NCI-H146 treated with DMSO at 0.1 percent for 48 hours (cell line): ENCODE measurements at regions not wholly inside any gene's neighbourhood (a gene's known extent, or its start where the extent isn't known, plus 50 kb on each side); places are given as distances from the start of the nearest gene placed in this dataset.
"Not testable (repeated sequence)": the region's sequence is repeated elsewhere in the genome, so short reads cannot be mapped to it uniquely, and the experiment has no call there.

ENCODE experiments used
- DNase-seq: peaks from one replicate; lab custom pipeline; 2025; ENCODE audit not compliant: unreplicated experiment; lab: John Stamatoyannopoulos, UW

- DNase-seq = no peak
Observed at GRCh38 chr3:95815828-95816227, 998.6 kb upstream of the EPHA6 start.

- no peak for DNase-seq
Observed at GRCh38 chr3:95826419-95826818, 988.0 kb upstream of the EPHA6 start.

- no peak for DNase-seq
Observed at GRCh38 chr3:95832146-95832545, 982.2 kb upstream of the EPHA6 start.

GRCh38 chr3:95860628-95861027 lies 953.8 kb upstream of the EPHA6 start:
- not testable (repeated sequence) for DNase-seq

GRCh38 chr3:95883801-95884200 lies 930.6 kb upstream of the EPHA6 start:
- no peak for DNase-seq

- DNase-seq = no peak
Observed at GRCh38 chr3:95886616-95887015, 927.8 kb upstream of the EPHA6 start.

- no peak for DNase-seq
Observed at GRCh38 chr3:95887114-95887513, 927.3 kb upstream of the EPHA6 start.

- no peak for DNase-seq
Observed at GRCh38 chr3:95894820-95895219, 919.6 kb upstream of the EPHA6 start.

- no peak for DNase-seq
Observed at GRCh38 chr3:95899494-95899893, 914.9 kb upstream of the EPHA6 start.

- no peak for DNase-seq
Observed at GRCh38 chr3:95899911-95900310, 914.5 kb upstream of the EPHA6 start.

- DNase-seq = no peak
Observed at GRCh38 chr3:95901948-95902347, 912.4 kb upstream of the EPHA6 start.

- no peak for DNase-seq
Observed at GRCh38 chr3:95905182-95905581, 909.2 kb upstream of the EPHA6 start.

- DNase-seq = no peak
Observed at GRCh38 chr3:95911767-95912166, 902.6 kb upstream of the EPHA6 start.

GRCh38 chr3:95923496-95924210 lies 890.7 kb upstream of the EPHA6 start:
- no peak for DNase-seq

- DNase-seq = no peak
Observed at GRCh38 chr3:95926904-95927501, 887.4 kb upstream of the EPHA6 start.

- DNase-seq = no peak
Observed at GRCh38 chr3:95934181-95934580, 880.2 kb upstream of the EPHA6 start.

- DNase-seq = no peak
Observed at GRCh38 chr3:95939235-95939809, 875.1 kb upstream of the EPHA6 start.

- DNase-seq = no peak
Observed at GRCh38 chr3:95965704-95966336, 848.6 kb upstream of the EPHA6 start.

- DNase-seq = no peak
Observed at GRCh38 chr3:95971573-95971972, 842.8 kb upstream of the EPHA6 start.

- DNase-seq = no peak
Observed at GRCh38 chr3:95994338-95994737, 820.1 kb upstream of the EPHA6 start.

GRCh38 chr3:96000966-96001365 lies 813.4 kb upstream of the EPHA6 start:
- no peak for DNase-seq

GRCh38 chr3:96007650-96008195 lies 806.7 kb upstream of the EPHA6 start:
- no peak for DNase-seq
